ENCODE measurements at regions not wholly inside any gene's neighbourhood (a gene's known extent, or its start where the extent isn't known, plus 50 kb on each side); places are given as distances from the start of the nearest gene placed in this dataset.

- DNase-seq, result no peak
Observed at GRCh38 chr6:48893048-48893447, 570.0 kb downstream of the MMUT start.

GRCh38 chr6:48891308-48891707, 571.7 kb downstream of the MMUT start:
- DNase-seq, result no peak

DNA sequence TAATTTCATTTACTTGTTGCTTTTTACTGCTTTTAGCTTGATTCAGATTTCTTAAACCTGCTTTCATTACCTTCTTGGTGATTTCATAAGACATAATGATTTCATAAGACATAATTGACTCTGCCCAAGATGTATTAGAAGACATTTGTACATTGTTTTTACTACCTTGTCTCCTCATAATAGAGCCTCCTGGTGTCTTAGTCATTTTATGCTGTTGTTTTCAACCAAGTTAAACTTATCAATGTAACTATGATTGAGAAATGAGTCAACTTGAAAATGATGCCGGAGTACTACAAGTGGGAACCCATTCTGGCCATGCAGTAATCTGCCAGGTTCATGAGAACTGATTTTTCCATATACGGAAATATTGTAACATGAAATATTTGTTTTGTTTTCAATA, 573.6 kb downstream of the MMUT start:
- DNase-seq, result no peak

GRCh38 chr6:48883116-48883515, 579.9 kb downstream of the MMUT start:
- DNase-seq, result no peak

GRCh38 chr6:48881551-48881950, 581.5 kb downstream of the MMUT start:
- no peak for DNase-seq

DNA sequence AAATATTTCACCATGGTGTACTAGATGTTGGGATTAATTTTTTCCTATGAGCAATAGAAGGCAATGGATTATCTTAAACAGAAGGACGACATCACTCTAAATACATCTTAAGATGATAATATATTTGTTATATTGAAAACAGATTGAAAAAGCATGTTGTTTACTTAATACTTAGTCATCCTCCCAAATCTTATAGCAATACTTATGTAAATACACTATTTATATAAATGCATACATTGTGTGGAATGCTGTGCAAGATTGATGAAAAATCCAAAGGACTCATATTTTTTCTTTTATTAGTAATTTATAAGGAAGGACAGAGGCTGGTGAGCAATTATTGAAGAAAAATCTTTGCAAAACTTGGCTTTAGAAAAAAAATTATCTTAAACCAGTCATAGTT, 593.5 kb downstream of the MMUT start:
- no peak for DNase-seq

DNA sequence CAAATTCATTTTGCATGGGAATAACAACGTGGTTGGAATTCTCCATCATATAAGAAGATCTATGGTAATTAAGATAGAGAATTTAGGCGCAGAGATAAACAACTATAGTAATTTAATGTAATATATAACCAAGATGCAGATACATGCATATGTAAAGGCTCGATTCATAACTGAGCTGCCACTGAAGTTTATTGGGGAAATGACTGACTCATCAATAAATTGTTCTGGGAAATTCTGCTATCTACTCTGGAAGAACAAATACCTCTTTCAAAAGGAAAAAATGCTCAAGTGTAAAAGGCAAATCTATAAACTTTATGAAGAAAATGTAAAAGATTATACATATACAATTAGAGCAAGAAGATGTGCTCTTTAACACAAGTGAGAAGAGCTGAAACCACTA, 596.4 kb downstream of the MMUT start:
- no peak for DNase-seq

- no peak for DNase-seq
Observed at GRCh38 chr6:48860175-48860574, 602.9 kb downstream of the MMUT start.

- DNase-seq, result no peak
Observed at GRCh38 chr6:48859562-48860123, 603.4 kb downstream of the MMUT start.

- no peak for DNase-seq
Observed at GRCh38 chr6:48845219-48845618, 617.8 kb downstream of the MMUT start.

DNA sequence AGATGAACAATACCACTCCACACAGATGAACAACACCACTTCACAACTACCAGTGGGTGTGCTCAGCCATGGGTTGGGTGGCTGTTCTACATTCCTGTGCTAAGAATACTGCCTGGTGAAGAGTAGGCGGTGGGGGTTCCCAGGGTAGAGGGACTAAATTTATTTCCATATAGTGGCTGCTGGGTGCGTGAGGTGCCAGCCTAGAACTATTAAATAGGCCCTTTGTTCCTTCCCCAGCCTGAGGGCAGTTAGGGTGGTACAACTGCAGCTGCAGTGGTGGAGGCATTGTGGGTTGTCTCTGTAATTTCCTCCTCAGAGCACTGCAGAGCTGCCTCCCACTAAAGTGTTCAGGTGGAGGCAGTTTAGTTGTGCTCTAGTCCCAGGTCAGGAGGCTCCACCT, 618.4 kb downstream of the MMUT start:
- DNase-seq, result no peak

GRCh38 chr6:48840896-48841295, 622.2 kb downstream of the MMUT start:
- no peak for DNase-seq

DNA sequence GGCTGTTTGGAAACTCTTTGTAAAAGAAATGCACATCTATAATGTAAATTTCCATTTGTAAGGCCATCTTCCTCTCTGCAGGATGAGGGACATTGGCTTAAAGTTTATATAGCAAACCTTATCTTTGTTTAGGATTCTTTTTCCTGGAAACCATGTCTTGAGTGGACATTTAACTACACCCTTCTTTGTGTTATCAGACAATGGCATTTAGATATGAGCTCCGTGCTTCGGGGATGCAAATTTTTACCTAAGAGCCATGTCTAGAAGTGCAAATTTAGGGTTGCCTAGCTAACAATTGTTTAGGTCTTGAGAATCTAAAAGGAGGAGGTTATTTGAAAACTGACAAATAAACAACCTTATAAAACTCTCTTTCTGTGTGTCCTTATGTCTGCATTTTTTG, 623.8 kb downstream of the MMUT start:
- no peak for DNase-seq

DNA sequence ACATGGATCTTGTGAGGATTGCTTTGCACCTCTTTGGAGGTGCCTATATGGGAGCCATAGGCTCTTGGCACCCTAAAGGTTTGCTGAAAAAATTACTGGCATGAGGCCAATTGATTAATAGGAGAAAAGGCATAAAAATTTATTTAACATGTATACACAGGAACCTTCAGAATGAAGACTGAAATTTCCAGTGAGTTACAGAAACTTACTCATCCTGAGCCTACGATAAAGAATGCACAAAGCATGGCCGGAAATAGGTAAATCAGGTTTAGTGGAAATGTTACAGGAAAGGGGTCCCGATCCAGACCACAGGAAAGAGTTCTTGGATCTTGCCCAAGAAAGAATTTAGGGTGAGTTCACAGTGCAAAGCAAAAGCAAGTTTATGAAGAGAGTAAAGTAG, 625.3 kb downstream of the MMUT start:
- no peak for DNase-seq

- DNase-seq, result no peak
Observed at GRCh38 chr6:48835421-48835958, 627.6 kb downstream of the MMUT start.

DNA sequence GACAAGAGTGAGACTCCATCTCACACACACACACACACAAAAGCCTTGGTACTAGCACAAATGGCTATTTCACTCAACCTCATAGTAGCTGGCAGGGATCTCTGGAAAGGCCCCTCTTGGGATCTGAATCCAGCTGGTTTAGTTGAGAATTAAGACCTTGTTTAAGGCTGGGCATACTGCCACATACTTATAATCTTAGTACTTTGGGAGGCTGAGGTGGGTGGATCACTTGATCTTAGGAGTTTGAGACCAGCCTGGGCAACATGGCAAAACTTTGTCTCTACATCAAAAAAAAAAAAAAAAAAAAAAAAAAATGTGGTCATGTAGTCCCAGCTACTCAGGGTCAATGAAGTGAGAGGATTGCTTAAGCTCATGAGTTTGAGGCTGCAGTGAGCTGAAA, 628.3 kb downstream of the MMUT start:
- no peak for DNase-seq

DNA sequence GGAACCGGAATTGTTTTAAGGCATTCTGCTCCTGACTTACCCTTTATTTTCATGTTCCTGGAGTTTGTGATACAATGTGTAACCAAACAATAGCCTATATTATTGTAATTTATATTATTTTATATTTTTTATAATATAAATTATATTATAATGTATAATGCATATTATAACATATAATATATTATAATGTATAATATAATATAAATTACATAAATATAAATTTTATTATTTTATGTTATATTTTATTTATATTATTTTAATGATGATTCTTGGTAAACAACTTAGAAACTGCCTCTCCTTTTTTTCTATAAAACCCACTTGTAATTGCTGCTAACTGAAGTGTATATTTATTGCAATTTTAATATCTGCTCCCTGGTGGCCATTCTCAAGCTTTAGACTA, 629.1 kb downstream of the MMUT start:
- DNase-seq, result no peak

GRCh38 chr6:48826901-48827701, 636.0 kb downstream of the MMUT start:
- no peak for DNase-seq

DNA sequence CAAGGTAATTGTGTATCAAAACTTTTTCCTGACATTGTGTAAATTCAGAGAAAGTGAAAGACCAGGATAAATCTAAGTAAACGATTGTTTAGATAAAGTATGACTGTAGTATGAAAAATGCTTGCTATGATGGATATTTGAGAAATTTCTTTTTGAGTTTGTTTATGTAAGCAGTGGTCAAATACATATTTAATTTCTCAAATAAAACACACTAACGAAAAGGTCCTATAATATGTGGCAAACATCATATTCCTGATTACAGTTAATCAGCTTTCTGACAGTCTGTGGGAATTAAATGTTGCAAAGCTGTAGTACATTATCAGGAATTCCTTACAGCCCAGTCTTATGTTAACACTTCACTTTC, 636.9 kb downstream of the MMUT start:
- no peak for DNase-seq

DNA sequence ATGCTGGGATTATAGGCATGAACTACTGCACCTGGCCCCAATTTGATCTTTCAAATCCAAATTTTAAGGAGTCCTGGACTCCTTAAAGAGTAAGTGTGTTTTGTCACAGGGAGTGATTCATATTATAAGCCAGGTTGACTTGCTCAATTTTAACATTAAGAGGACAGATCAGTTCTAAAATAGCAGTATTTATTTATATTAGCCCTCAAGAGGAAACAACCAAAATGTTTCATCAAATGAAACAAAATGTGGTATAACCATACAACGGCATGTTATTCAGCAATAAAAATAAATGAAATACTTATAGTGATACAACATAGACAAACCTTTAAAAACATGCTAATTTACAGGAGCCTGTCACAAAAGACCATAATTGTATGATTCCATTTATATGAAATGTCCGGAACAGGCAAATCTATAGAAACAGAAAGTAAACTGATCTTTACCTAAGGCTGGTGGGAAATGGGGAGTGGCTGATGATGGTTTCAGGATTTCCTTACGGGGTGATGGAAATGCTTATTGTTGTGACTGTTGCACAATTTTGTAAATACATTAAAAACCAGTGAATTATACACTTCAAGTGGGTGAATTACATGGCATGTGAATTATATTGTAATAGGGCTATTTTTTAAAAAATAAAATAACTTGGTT, 637.4 kb downstream of the MMUT start:
- DNase-seq, result no peak

DNA sequence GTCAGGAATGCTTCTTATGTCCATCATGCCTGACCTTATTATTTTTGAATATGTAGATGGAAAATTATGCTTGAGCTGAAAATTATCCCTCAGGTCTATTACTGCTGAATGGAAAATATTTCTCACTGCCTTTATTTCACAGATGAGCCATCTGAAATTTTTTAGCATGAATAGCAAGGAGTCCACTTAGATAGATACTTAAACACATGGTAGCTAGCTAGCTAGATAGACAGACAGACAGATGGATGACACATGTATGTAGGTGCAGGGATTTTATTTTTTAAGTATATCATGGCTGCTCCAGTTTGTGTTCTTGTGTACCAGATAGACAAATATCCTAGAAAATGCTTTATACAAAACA, 645.0 kb downstream of the MMUT start:
- no peak for DNase-seq

DNA sequence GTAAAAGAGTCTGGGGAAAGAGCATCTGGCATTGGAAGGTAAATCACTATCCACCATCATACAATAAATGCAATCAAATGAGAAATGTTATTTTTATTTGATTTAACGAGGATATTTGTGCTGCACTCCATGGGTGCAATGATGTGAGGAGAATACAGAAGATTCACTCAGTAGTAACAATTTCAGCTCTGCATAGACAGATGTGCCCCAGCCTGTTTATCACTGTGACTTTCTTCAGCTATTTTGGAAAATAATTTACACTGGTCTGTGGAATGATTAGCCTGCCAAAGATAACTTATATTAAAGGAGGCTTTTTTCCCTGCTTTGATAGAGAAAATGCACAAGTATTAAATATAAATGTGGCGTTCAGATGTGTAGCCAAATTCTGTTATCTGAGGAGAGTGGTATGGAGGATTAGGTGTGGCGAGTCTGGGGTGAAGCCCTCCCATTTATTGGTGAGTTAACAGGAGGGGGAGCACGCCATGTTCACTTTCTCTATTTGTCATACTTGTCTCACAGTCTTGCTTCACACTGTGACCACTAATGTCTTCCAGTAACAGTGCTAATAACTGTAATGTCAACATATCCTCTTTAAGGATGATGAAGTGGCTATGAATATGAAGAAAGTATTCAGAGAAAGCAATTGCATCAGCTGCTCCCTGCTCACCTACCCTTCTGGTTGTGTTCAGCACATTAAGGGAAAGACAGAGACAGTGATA, 645.6 kb downstream of the MMUT start:
- no peak for DNase-seq

DNA sequence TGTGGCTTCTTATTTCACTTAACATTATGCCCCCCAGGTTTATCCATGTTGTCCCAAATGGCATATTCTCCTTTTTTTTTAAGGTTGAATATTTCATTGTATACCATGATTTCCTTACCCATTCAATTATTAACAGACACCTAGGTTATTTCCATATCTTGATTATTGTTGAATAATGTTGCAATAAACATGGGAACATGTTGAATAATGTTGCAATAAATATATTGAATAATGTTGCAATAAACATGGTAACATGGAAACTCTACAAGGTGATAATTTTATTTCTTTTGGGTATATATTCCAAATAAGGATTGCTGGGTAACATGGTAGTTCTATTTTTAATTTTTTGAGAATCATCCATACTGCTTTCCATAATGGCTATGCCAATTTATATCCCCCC, 648.1 kb downstream of the MMUT start:
- DNase-seq, result no peak

DNA sequence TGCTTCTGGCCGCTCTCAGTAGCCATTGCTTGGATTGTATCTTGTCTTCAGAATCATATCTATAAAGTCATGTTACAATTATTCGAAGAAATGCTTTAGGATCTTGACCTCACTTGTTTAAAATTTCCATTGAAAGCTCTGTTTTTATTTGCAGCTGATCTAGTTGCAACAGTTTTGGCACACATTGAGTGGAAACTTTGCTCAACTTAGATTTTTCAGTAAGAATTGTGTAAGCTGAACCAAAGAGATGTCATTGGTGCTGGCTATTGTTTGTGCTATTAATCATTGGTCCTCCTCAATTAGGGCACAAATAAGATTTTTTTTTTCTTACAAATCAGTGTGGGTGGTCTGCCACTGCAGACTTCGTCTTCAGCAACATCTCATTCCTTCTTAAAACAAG, 649.2 kb downstream of the MMUT start:
- no peak for DNase-seq

Measured in NCI-H1092 treated with DMSO at 0.1 percent for 48 hours (cell line).